OCI-LY3 (cell line): ENCODE measurements at regions not wholly inside any gene's neighbourhood (a gene's known extent, or its start where the extent isn't known, plus 50 kb on each side); places are given as distances from the start of the nearest gene placed in this dataset.

Experiments used
- CTCF ChIP-seq: fragments of 200-600, 300-600 bp; sonication (generic); IDR thresholded peaks from 2 replicates; pipeline ENCODE4 v1.5.1; 2014; ENCODE audit warnings: antibody characterized with exemption, low read length, low read depth
- EZH2phosphoT487 ChIP-seq: fragments of 200-600 bp; shearing (Covaris generic); IDR thresholded peaks from 2 replicates; pipeline ENCODE4 v1.6.1; 2018; ENCODE audit warnings: antibody characterized with exemption, mixed run types, low read depth

GRCh38 chr1:98328855-98329254, 332.7 kb upstream of the SNX7 start:
- TF ChIP-seq CTCF = no peak
- TF ChIP-seq EZH2phosphoT487 = no peak
